ENCODE measurements at regions not wholly inside any gene's neighbourhood (a gene's known extent, or its start where the extent isn't known, plus 50 kb on each side); places are given as distances from the start of the nearest gene placed in this dataset.

DNA sequence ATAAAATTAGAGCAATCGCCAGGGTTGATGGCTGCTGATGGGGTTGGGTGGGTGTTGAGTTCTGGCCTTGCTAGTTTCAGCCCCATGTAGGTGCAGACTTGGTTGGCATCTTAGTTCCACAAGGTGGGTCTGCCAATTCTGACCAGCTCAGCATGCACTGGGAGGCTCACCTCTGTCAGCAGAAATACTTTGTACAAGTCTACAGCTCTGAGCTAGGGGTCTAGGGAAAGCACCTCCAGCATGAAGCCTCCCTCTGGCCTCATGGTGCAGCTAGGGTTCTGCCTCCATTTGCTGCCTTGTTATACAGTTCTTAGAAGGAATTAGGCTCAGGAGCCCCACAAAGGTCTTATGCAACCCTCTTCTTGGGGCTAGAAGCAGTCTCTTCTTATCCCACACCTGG, 278.9 kb upstream of the HDAC4 start:
- TF ChIP-seq, protein P1, sequence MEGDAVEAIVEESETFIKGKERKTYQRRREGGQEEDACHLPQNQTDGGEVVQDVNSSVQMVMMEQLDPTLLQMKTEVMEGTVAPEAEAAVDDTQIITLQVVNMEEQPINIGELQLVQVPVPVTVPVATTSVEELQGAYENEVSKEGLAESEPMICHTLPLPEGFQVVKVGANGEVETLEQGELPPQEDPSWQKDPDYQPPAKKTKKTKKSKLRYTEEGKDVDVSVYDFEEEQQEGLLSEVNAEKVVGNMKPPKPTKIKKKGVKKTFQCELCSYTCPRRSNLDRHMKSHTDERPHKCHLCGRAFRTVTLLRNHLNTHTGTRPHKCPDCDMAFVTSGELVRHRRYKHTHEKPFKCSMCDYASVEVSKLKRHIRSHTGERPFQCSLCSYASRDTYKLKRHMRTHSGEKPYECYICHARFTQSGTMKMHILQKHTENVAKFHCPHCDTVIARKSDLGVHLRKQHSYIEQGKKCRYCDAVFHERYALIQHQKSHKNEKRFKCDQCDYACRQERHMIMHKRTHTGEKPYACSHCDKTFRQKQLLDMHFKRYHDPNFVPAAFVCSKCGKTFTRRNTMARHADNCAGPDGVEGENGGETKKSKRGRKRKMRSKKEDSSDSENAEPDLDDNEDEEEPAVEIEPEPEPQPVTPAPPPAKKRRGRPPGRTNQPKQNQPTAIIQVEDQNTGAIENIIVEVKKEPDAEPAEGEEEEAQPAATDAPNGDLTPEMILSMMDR (IDR thresholded peaks at IDR 0.05; ENCODE audit: unreplicated experiment in 3 of 3), result no peak
- H3K4me3 Mint-ChIP-seq, result no peak overlapping the region
- peaks cover 18% of the 10 kb centered on the region for H3K9me3 Mint-ChIP-seq
- peaks cover 23% of the 10 kb centered on the region for H3K27me3 Mint-ChIP-seq (ENCODE audit: low read depth)
- H3K36me3 Mint-ChIP-seq (ENCODE audit: low read depth), result no peaks in the 10 kb centered on the region
- no peak overlapping the region for H3K27ac Mint-ChIP-seq
- H3K4me1 Mint-ChIP-seq, result no peaks in the 10 kb centered on the region

DNA sequence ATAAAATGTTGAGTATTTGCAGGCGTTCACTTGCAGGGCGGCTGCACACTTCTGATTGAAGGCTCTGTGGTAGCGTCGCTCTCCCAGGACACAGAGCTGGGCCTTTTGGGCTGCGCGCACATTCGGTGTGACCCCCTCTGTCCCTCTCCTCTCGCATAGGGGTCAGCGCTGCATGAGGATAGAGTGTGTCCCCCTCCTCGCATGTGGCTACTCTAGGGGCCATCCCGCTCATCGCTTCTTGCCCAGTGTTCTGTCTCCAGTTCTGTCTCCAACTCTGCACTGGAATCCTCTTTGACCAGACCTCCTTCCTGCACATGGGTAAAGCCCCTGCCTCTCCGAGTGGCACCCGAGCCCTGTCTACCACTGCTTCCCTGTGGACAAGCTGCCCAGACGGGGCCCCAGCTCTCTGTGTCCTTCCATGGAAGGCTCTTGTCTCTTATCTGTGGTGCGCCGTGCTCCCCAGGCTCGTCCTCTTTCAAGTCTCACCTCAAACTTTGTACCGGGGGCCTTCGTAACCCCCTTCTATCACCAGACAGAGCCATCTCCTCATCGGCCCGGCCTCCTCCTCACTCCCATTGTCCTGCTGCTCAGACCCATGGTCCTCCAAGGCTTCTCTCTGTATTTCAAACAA, 278.0 kb upstream of the HDAC4 start:
- Mint-ChIP-seq H3K27me3 (ENCODE audit: low read depth) (peaks cover 19% of the 10 kb centered on the region), H3K27ac (no peak overlapping the region), H3K4me3 (no peak overlapping the region), H3K9me3 (peaks cover 13% of the 10 kb centered on the region), H3K36me3 (ENCODE audit: low read depth) (no peaks in the 10 kb centered on the region), H3K4me1 (no peaks in the 10 kb centered on the region)
- TF ChIP-seq, protein P1 (IDR thresholded peaks at IDR 0.05; ENCODE audit: unreplicated experiment in 3 of 3), result no peak

DNA sequence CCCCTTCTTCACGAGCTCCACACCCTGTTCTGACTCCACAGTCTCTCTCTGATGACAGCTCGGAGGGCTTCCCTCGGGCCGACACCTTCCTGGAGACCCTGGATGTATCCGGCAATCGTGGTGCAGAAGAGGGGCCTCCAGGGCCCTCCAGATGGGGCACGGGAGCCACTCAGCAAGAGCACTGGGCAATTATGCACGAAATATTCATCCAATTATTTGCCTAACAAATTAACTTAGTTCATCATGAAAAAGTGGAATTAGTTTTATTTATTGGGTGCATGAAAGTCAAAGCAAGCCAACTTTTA, 277.3 kb upstream of the HDAC4 start:
- Mint-ChIP-seq H3K27ac (no peak overlapping the region), H3K9me3 (peaks cover 11% of the 10 kb centered on the region), H3K27me3 (ENCODE audit: low read depth) (peaks cover 15% of the 10 kb centered on the region), H3K36me3 (ENCODE audit: low read depth) (no peaks in the 10 kb centered on the region), H3K4me3 (no peak overlapping the region), H3K4me1 (no peaks in the 10 kb centered on the region)
- TF ChIP-seq, protein P1 (IDR thresholded peaks at IDR 0.05; ENCODE audit: unreplicated experiment in 3 of 3), result no peak

DNA sequence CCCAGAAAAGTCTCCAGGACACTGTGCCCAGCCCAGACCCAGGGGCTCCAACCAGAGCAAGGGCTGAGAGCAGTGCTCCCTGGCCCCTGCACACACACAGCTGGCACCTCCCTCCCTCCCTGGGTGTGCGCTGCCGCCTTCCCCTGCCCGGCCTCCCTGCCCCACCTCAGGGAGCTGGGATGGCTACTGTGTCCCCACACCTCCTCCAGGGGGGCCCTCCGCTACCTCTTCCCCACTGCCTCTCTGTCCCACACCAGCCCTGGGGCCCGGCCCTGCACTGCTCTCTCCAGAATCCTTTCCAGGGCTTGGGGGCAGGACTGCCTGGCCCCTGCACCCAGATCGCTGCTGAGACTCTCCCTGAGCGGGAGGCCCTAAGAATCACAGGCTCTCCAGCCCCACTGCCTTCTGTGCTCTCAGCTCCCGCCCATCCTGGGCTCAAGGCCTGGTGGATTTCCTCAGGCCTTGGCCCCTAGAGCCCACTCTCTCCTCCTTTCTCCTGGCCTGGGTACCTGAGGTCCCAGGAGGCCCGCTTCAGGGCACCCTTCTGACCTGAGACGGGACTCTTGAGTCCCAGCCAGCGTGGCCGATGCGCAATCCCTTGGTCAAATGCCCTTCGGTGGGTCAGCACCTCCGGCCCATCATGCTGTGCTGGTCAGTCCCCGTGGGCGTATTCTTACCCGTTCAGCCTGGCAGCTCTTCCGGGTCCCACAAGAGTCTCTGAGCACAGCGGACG, 276.8 kb upstream of the HDAC4 start:
- Mint-ChIP-seq H3K36me3 (ENCODE audit: low read depth) (no peaks in the 10 kb centered on the region), H3K27ac (no peak overlapping the region), H3K4me3 (no peak overlapping the region), H3K4me1 (no peaks in the 10 kb centered on the region), H3K27me3 (ENCODE audit: low read depth) (peaks cover 12% of the 10 kb centered on the region), H3K9me3 (peaks cover 8% of the 10 kb centered on the region)
- TF ChIP-seq, protein P1 (IDR thresholded peaks at IDR 0.05; ENCODE audit: unreplicated experiment in 3 of 3), result no peak

DNA sequence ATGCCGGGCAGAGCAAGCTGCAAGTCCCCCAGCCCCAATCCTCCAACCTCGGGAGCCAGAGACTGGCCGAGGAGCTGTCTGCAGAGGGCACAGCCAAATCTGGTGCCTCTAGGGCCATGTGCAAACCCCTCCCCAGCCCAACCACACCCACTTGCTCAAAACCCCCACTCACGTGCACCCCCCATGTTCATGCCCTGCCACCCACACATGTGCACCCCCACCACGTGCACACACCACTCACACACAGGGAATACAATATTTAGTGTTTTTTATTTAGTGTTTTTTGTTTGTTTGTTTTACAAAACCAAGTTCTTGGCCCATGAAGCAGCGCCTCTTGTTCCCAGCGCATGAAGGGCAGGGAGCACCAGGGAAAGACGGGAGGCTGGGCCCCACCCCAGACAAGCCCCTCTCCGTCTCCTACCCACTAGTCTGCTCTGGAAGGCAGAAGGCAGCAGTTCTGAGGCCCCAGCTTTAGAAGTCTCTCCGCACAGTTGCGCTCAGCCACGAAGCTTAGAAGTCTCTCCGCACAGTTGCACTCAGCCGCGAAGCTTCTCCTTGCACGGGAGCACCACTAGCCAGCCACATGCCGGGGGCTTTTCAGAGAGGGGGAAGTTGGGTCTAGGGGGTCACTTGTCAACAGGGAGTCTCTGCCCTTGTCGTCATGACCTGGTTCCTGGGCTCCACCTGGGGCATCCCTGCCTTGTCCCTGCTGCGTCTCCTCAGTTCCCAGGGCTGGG, 276.1 kb upstream of the HDAC4 start:
- Mint-ChIP-seq H3K27me3 (ENCODE audit: low read depth) (peaks cover 12% of the 10 kb centered on the region), H3K4me3 (no peak overlapping the region)

More for the DNA sequence above, 276.1 kb upstream of the HDAC4 start:
- peaks cover 3% of the 10 kb centered on the region for H3K9me3 Mint-ChIP-seq
- TF ChIP-seq, protein P1 (IDR thresholded peaks at IDR 0.05; ENCODE audit: unreplicated experiment in 3 of 3), result no peak
- no peaks in the 10 kb centered on the region for H3K36me3 Mint-ChIP-seq (ENCODE audit: low read depth)
- H3K4me1 Mint-ChIP-seq, result no peaks in the 10 kb centered on the region
- no peak overlapping the region for H3K27ac Mint-ChIP-seq

All from nephron (organoid).